ENCODE measurements at regions not wholly inside any gene's neighbourhood (a gene's known extent, or its start where the extent isn't known, plus 50 kb on each side); places are given as distances from the start of the nearest gene placed in this dataset.

DNA sequence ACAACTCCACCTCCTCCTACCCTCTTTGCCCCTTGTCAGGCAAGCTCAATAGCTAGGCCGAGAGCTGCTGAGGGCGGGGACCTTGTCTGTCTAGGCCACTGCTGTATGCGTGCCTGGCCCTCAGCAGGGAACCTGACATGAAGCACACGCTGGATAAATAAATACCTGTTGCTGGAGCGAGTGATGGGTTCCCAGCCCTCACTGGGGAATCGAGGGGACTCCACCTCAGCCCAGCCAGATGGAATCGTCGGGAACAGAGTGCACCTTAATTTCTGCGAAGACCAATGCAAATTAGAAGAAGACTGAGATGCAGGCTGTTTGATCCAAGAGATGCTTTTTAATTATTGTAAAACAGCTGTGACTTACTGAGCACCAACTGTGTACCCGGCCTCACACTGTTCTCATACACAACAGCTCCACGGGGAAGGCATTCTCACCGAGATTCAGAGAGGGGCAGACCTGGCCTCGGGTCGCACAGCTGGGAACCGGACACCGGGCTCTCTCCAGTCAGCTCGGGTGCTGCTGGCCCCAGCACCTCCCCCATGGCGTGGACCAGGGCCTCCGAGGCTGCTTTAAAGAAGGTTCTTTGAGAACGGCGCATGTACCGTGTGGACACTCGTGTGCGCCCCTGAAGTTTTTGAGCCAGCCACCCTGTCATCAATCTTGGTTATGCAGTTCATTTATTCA, 109.7 kb upstream of the IER5L start:
- Histone ChIP-seq H3K9ac (ENCODE audit: low read length in 5 of 5) (no peak overlapping the region), H3K4me3 (ENCODE audit: low read depth in 1 of 5, low read length in 5 of 5) (no peak overlapping the region), H3K36me3 (ENCODE audit: control insufficient read depth in 5 of 5, insufficient read depth in 5 of 5, low read length in 5 of 5) (no peaks in the 10 kb centered on the region), H3K27me3 (ENCODE audit: control insufficient read depth in 5 of 5, insufficient read depth in 4 of 5, low read length in 5 of 5) (no peaks in the 10 kb centered on the region), H3K9me3 (ENCODE audit: control insufficient read depth in 5 of 5, low read length in 5 of 5) (no peaks in the 10 kb centered on the region), H3K27ac (ENCODE audit: low read depth, low read length) (no peak overlapping the region), H3K4me1 (ENCODE audit: control insufficient read depth in 5 of 5, insufficient read depth in 5 of 5, low read length in 5 of 5) (peaks cover 0 to 15% (median 6%) of the 10 kb centered on the region in 5 donors)

DNA sequence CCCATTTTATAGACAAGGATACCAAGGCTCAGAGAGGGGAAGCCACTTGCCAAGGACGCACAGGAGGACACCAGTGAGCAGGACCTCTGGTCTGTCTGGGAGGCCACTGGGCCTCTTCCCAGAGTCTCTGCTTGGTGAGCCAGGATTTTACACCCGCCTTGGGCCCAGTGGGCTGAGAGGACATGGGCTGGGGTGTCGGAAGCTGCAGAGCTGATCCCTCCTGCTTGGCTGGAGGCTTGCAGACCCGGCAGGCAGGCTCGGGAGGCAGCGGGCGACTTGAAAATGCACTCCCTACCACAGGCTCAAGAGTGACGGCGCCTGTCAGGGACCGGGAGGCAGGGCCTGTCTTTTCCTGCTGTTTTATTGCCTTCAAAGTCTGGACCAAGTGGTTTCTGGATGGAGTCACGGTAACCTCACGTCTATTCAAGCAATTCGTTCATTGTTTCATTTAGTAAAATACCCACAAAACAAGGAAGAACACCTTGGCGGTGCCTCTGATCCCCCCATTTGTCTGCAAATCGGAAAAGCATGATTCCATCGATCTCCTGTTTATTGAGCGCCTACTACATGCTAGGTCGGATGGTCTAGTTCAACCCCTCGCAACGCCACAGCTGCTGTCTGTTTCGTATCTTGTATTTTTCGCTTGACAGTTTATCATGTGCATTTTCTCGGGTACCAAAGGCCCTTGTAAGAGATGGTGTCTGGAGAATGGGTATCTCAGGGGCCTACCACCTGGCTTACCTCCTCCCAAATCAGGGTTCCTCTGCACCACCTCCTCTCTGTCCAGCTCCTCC, 108.1 kb upstream of the IER5L start:
- H3K27me3 ChIP-seq (ENCODE audit: control insufficient read depth in 5 of 5, insufficient read depth in 4 of 5, low read length in 5 of 5) = no peaks in the 10 kb centered on the region
- no peak overlapping the region for H3K9ac ChIP-seq (ENCODE audit: low read length in 5 of 5)
- no peak overlapping the region for H3K4me3 ChIP-seq (ENCODE audit: low read depth in 1 of 5, low read length in 5 of 5)
- H3K27ac ChIP-seq (ENCODE audit: low read depth, low read length) = no peak overlapping the region
- no peaks in the 10 kb centered on the region for H3K9me3 ChIP-seq (ENCODE audit: control insufficient read depth in 5 of 5, low read length in 5 of 5)
- no peaks in the 10 kb centered on the region for H3K36me3 ChIP-seq (ENCODE audit: control insufficient read depth in 5 of 5, insufficient read depth in 5 of 5, low read length in 5 of 5)
- H3K4me1 ChIP-seq (ENCODE audit: control insufficient read depth in 5 of 5, insufficient read depth in 5 of 5, low read length in 5 of 5) = peaks cover 0 to 27% (median 6%) of the 10 kb centered on the region in 5 donors

DNA sequence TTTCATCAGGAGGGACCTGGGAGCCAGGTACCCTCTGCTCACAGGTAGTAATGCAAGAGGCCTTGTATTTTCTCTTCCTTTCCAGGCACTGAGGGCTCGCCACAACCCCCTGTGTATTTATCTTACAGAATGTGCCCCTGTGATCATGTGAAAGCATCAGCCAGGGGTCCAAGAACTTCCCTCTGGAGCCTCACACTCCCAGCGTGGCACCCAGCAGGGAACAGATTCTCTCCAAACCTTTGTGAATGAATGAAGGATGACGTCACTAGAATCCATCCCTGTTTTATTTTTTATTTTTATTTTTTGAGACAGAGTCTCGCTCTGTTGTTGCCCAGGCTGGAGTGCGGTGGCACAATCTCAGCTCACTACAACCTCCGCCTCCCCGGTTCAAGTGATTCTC, 107.3 kb upstream of the IER5L start:
- no peaks in the 10 kb centered on the region for H3K27me3 ChIP-seq (ENCODE audit: control insufficient read depth in 5 of 5, insufficient read depth in 4 of 5, low read length in 5 of 5)
- no peaks in the 10 kb centered on the region for H3K9me3 ChIP-seq (ENCODE audit: control insufficient read depth in 5 of 5, low read length in 5 of 5)
- H3K4me1 ChIP-seq (ENCODE audit: control insufficient read depth in 5 of 5, insufficient read depth in 5 of 5, low read length in 5 of 5) = peaks cover 0 to 27% (median 6%) of the 10 kb centered on the region in 5 donors

GRCh38 chr9:129284607-129285291, 106.7 kb upstream of the IER5L start:
- no peaks in the 10 kb centered on the region for H3K27me3 ChIP-seq (ENCODE audit: control insufficient read depth in 5 of 5, insufficient read depth in 4 of 5, low read length in 5 of 5)
- no peaks in the 10 kb centered on the region for H3K36me3 ChIP-seq (ENCODE audit: control insufficient read depth in 5 of 5, insufficient read depth in 5 of 5, low read length in 5 of 5)
- no peaks in the 10 kb centered on the region for H3K9me3 ChIP-seq (ENCODE audit: control insufficient read depth in 5 of 5, low read length in 5 of 5)
- no peak overlapping the region for H3K9ac ChIP-seq (ENCODE audit: low read length in 5 of 5)
- no peak overlapping the region for H3K27ac ChIP-seq (ENCODE audit: low read depth, low read length)
- H3K4me3 ChIP-seq (ENCODE audit: low read depth in 1 of 5, low read length in 5 of 5) = no peak overlapping the region
- peaks cover 0 to 27% (median 6%) of the 10 kb centered on the region in 5 donors for H3K4me1 ChIP-seq (ENCODE audit: control insufficient read depth in 5 of 5, insufficient read depth in 5 of 5, low read length in 5 of 5)

More for the DNA sequence above, 107.3 kb upstream of the IER5L start:
- Histone ChIP-seq H3K4me3 (ENCODE audit: low read depth in 1 of 5, low read length in 5 of 5) (no peak overlapping the region), H3K27ac (ENCODE audit: low read depth, low read length) (no peak overlapping the region), H3K36me3 (ENCODE audit: control insufficient read depth in 5 of 5, insufficient read depth in 5 of 5, low read length in 5 of 5) (no peaks in the 10 kb centered on the region), H3K9ac (ENCODE audit: low read length in 5 of 5) (no peak overlapping the region)

DNA sequence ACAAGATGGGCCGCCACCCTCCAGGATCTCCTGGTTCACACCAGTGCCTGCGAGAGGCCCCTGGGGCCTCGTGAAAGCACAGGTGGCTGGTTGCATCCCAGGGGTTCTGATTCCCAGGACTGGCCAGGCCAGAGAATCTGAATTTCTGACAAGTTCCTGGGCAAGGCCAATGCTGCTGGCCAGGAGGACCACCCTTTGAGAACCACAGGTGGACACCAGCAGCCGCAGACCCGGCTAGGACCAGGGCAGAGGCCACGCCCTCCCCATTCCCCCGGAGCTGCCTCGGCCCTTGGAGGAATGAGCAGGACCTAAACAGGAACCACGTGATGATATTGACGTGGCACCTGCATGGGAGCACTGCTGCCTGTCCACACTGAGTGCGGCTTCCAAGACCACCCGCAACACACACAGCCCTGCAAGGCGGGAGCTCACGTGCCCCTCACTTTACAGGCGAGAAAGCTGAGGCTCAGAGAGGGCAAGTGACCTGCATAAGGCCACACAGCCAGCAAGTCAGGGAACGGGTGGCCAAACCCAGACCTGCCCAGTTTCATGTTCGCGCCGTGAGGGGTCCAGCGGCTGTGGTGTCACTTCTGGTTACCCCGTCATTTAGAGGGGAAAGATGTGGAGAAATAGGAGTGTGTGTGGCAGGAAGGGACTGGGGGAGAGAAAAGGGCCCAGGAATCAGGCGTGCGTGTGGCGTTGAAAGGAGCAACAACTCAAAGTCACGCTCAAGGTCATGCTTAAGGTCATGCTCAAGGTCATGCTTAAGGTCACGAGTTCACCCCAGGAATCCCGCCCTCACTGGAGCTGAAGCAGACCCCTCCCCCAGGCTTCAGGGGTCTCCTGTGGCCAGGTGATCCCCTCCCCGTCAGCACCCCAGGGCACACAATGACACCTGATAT, 105.9 kb upstream of the IER5L start:
- Histone ChIP-seq H3K4me1 (ENCODE audit: control insufficient read depth in 5 of 5, insufficient read depth in 5 of 5, low read length in 5 of 5) (peaks cover 0 to 27% (median 6%) of the 10 kb centered on the region in 5 donors), H3K27ac (ENCODE audit: low read depth, low read length) (no peak overlapping the region), H3K9ac (ENCODE audit: low read length in 5 of 5) (no peak overlapping the region), H3K4me3 (ENCODE audit: low read depth in 1 of 5, low read length in 5 of 5) (peak overlapping the region in 4 of 5 donors; percentile 17 to 76 (median 73)), H3K27me3 (ENCODE audit: control insufficient read depth in 5 of 5, insufficient read depth in 4 of 5, low read length in 5 of 5) (no peaks in the 10 kb centered on the region), H3K36me3 (ENCODE audit: control insufficient read depth in 5 of 5, insufficient read depth in 5 of 5, low read length in 5 of 5) (no peaks in the 10 kb centered on the region), H3K9me3 (ENCODE audit: control insufficient read depth in 5 of 5, low read length in 5 of 5) (no peaks in the 10 kb centered on the region)

- H3K9me3 ChIP-seq (ENCODE audit: control insufficient read depth in 5 of 5, low read length in 5 of 5) = no peaks in the 10 kb centered on the region
- no peak overlapping the region for H3K27ac ChIP-seq (ENCODE audit: low read depth, low read length)
- no peaks in the 10 kb centered on the region for H3K36me3 ChIP-seq (ENCODE audit: control insufficient read depth in 5 of 5, insufficient read depth in 5 of 5, low read length in 5 of 5)
- H3K27me3 ChIP-seq (ENCODE audit: control insufficient read depth in 5 of 5, insufficient read depth in 4 of 5, low read length in 5 of 5) = no peaks in the 10 kb centered on the region
- H3K4me1 ChIP-seq (ENCODE audit: control insufficient read depth in 5 of 5, insufficient read depth in 5 of 5, low read length in 5 of 5) = peaks cover 0 to 27% (median 6%) of the 10 kb centered on the region in 5 donors
- peak overlapping the region in 3 of 5 donors; percentile 11 to 71 (median 50) for H3K9ac ChIP-seq (ENCODE audit: low read length in 5 of 5)
- peak overlapping the region in 4 of 5 donors; percentile 51 to 76 (median 73) for H3K4me3 ChIP-seq (ENCODE audit: low read depth in 1 of 5, low read length in 5 of 5)
Measured at GRCh38 chr9:129283291-129283691, 105.2 kb upstream of the IER5L start.

GRCh38 chr9:129282731-129283211, 104.7 kb upstream of the IER5L start:
- Histone ChIP-seq H3K9ac (ENCODE audit: low read length in 5 of 5) (peak overlapping the region in 3 of 5 donors; percentile 11 to 71 (median 50)), H3K4me3 (ENCODE audit: low read depth in 1 of 5, low read length in 5 of 5) (peak overlapping the region; percentile 51 to 76 (median 72)), H3K27ac (ENCODE audit: low read depth, low read length) (no peak overlapping the region)

DNA sequence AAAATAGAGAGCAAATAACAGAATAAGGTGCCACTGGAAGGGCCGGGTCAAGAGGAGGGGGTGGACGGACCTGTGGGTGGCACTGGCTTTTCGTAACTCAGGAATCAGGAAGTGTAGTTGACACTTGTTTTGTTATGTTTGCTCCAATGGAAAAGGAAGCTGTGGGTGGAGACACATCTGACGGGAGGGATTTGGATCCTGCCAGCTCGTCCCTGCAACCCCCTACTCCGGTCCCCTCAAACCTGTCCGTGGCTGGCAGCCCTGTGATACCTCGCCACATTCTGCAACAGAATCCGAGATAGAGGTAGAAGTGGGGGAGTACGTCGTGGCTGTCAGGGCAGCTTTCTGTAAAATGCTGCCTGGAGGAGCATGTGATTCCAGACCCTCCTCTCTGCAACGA, 104.2 kb upstream of the IER5L start:
- Histone ChIP-seq H3K9me3 (ENCODE audit: control insufficient read depth in 5 of 5, low read length in 5 of 5) (no peaks in the 10 kb centered on the region), H3K36me3 (ENCODE audit: control insufficient read depth in 5 of 5, insufficient read depth in 5 of 5, low read length in 5 of 5) (no peaks in the 10 kb centered on the region), H3K27ac (ENCODE audit: low read depth, low read length) (no peak overlapping the region), H3K4me1 (ENCODE audit: control insufficient read depth in 5 of 5, insufficient read depth in 5 of 5, low read length in 5 of 5) (peaks cover 0 to 27% (median 6%) of the 10 kb centered on the region in 5 donors), H3K4me3 (ENCODE audit: low read depth in 1 of 5, low read length in 5 of 5) (peak overlapping the region; percentile 51 to 76 (median 72)), H3K27me3 (ENCODE audit: control insufficient read depth in 5 of 5, insufficient read depth in 4 of 5, low read length in 5 of 5) (no peaks in the 10 kb centered on the region), H3K9ac (ENCODE audit: low read length in 5 of 5) (peak overlapping the region in 2 of 5 donors; percentile 11 to 71)

More at GRCh38 chr9:129282731-129283211, 104.7 kb upstream of the IER5L start:
- Histone ChIP-seq H3K9me3 (ENCODE audit: control insufficient read depth in 5 of 5, low read length in 5 of 5) (no peaks in the 10 kb centered on the region), H3K27me3 (ENCODE audit: control insufficient read depth in 5 of 5, insufficient read depth in 4 of 5, low read length in 5 of 5) (no peaks in the 10 kb centered on the region), H3K4me1 (ENCODE audit: control insufficient read depth in 5 of 5, insufficient read depth in 5 of 5, low read length in 5 of 5) (peaks cover 0 to 27% (median 6%) of the 10 kb centered on the region in 5 donors), H3K36me3 (ENCODE audit: control insufficient read depth in 5 of 5, insufficient read depth in 5 of 5, low read length in 5 of 5) (no peaks in the 10 kb centered on the region)

DNA sequence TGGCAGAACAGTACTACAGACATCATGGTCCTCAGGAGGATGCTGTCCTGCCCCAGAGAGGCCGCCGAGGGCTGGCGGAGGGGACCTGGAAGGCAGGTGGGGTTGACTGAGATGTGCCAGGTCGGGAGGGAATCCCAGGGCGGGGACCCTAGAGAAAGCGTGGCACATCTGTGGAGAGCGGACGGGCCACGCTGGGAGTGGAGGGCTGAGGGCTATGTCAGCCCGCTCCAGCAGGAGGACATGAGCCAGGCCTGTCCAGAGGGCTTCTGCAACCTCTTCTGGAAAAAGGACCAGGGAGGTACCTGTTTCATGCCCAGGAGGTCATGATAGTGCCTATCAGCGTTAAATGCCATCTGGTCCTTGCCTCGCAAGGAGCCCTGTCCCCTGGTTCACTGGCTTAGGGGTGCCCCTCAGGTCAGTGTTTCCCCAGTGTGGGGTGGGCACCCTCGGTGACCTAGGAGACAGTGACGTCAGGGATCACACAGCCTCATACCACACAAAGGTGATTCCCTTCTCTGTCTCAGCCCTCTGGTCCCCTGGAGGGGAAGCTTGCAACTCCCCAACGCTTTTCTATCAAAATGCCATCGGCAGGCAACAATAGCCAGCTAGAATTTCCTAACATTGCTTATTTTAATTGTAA, 103.6 kb upstream of the IER5L start:
- Histone ChIP-seq H3K4me1 (ENCODE audit: control insufficient read depth in 5 of 5, insufficient read depth in 5 of 5, low read length in 5 of 5) (peaks cover 0 to 27% (median 6%) of the 10 kb centered on the region in 5 donors), H3K4me3 (ENCODE audit: low read depth in 1 of 5, low read length in 5 of 5) (peak overlapping the region in 1 of 5 donors; percentile 72), H3K9ac (ENCODE audit: low read length in 5 of 5) (no peak overlapping the region), H3K9me3 (ENCODE audit: control insufficient read depth in 5 of 5, low read length in 5 of 5) (no peaks in the 10 kb centered on the region), H3K27ac (ENCODE audit: low read depth, low read length) (no peak overlapping the region), H3K27me3 (ENCODE audit: control insufficient read depth in 5 of 5, insufficient read depth in 4 of 5, low read length in 5 of 5) (no peaks in the 10 kb centered on the region), H3K36me3 (ENCODE audit: control insufficient read depth in 5 of 5, insufficient read depth in 5 of 5, low read length in 5 of 5) (no peaks in the 10 kb centered on the region)
